GM12878 (cell line): ENCODE measurements at regions not wholly inside any gene's neighbourhood (a gene's known extent, or its start where the extent isn't known, plus 50 kb on each side); places are given as distances from the start of the nearest gene placed in this dataset.

Experiments
- ATAC-seq: fragments of 200-7000 bp; cut with Tn5 transposase; 3 replicates; pipeline ENCODE4 v1.9.1; 2020; ENCODE audit warnings: mild to moderate bottlenecking, moderate library complexity
- BruUV-seq: library from RNA; stranded (reverse); fragments of 400-500 nt; replicated peaks from 2 replicates; lab custom pipeline; 2021; lab: Mats Ljungman, UMichigan
- CTCF ChIA-PET: fragments of 300-600 bp; sonication (Branson Sonifier 250); formaldehyde crosslinking; extraction: SDS; loops from one replicate; lab custom pipeline; 2021; ENCODE audit warnings: inconsistent platforms; lab: Yijun Ruan, JAX
- POLR2A ChIA-PET: fragments of 350-600 bp; formaldehyde crosslinking; extraction: SDS; loops from one replicate; lab custom pipeline; 2021; ENCODE audit warnings: inconsistent platforms; lab: Charles Lee
- RAD21 ChIA-PET: fragments of 300-600 bp; sonication (Branson Sonifier 250); formaldehyde crosslinking; loops from one replicate; lab custom pipeline; 2023; ENCODE audit warnings: antibody characterized with exemption; ENCODE audit not compliant: unreplicated experiment; lab: Charles Lee
- SMC1A ChIA-PET: fragments of 300-600 bp; sonication (Branson Sonifier 250); formaldehyde crosslinking; loops from one replicate; lab custom pipeline; 2023; ENCODE audit not compliant: unreplicated experiment, uncharacterized antibody; lab: Charles Lee
- DNase-seq: peaks from one replicate; pipeline ENCODE4 v3.0.0-alpha.2; 2011; ENCODE audit warnings: low read depth, low spot score
- FAIRE-seq: peaks from 3 replicates; lab custom pipeline; 2011; peaks lifted over from hg19 to GRCh38; lab: Jason Lieb, UNC
- H2AFZ ChIP-seq: 2 replicates; pipeline ENCODE4 v1.6.0; 2011; ENCODE audit warnings: low read depth, low read length, control low read depth; ENCODE audit not compliant: control insufficient read depth
- H3K27ac ChIP-seq: 2 replicates; pipeline ENCODE4 v1.5.1; 2011; ENCODE audit warnings: control low read depth; ENCODE audit not compliant: control insufficient read depth, insufficient read depth
- H3K27me3 ChIP-seq, 2 experiments: replicated peaks in 1 of 2; 2 replicates each; pipeline versions ENCODE4 v1.6.0 to v1.6.1; 2011; ENCODE audit warnings: low read length in 1 of 2; ENCODE audit not compliant: control insufficient read depth in 2 of 2, insufficient read depth in 2 of 2
- H3K36me3 ChIP-seq, 2 experiments: 2 replicates each; pipeline ENCODE4 v1.5.1; 2011; ENCODE audit warnings: low read length in 1 of 2; ENCODE audit not compliant: control insufficient read depth in 2 of 2, insufficient read depth in 2 of 2
- H3K4me1 ChIP-seq: 2 replicates; pipeline ENCODE4 v1.6.1; 2011; ENCODE audit warnings: mild to moderate bottlenecking, low read length, moderate library complexity, mixed read lengths; ENCODE audit not compliant: control insufficient read depth, insufficient read depth
- H3K4me2 ChIP-seq: 2 replicates; pipeline ENCODE4 v1.6.0; 2011; ENCODE audit warnings: control low read depth; ENCODE audit not compliant: control insufficient read depth, insufficient read depth
- H3K4me3 ChIP-seq: fragments of 200-600 bp; sonication (generic); 2 replicates; pipeline ENCODE4 v1.5.1; 2016
- H3K79me2 ChIP-seq: 2 replicates; pipeline ENCODE4 v1.6.0; 2011; ENCODE audit warnings: low read length; ENCODE audit not compliant: control insufficient read depth, insufficient read depth
- H3K9ac ChIP-seq: 2 replicates; pipeline ENCODE4 v1.8.0; 2011; ENCODE audit warnings: low read length, control low read depth, mixed read lengths; ENCODE audit not compliant: control insufficient read depth, insufficient read depth
- H3K9me3 ChIP-seq: replicated peaks from 3 replicates; pipeline ENCODE4 v1.5.1; 2011; ENCODE audit warnings: mild to moderate bottlenecking, low read length; ENCODE audit not compliant: control insufficient read depth, insufficient read depth
- H4K20me1 ChIP-seq: 2 replicates; pipeline ENCODE4 v1.6.0; 2011; ENCODE audit not compliant: control insufficient read depth, insufficient read depth
- CBX3 ChIP-seq: fragments of 200-600 bp; sonication (generic); IDR thresholded peaks from 2 replicates; pipeline ENCODE4 v1.6.1; 2016; ENCODE audit warnings: low read depth, borderline replicate concordance
- CHD2 ChIP-seq: IDR thresholded peaks from 2 replicates; pipeline ENCODE4 v1.6.1; 2011; ENCODE audit warnings: low read depth, low read length, improper control_type of control experiment, borderline replicate concordance
- ETV6 ChIP-seq, 2 experiments: fragments of 450-650 bp in 1 of 2; IDR thresholded peaks in 1 of 2; conservative IDR thresholded peaks in 1 of 2; 2 replicates each; pipeline ENCODE4 v1.6.1; 2014; ENCODE audit warnings: antibody characterized with exemption in 1 of 2, borderline replicate concordance in 1 of 2, low read depth in 1 of 2, mild to moderate bottlenecking in 1 of 2, moderate library complexity in 1 of 2
- EZH2 ChIP-seq: IDR thresholded peaks from 2 replicates; pipeline ENCODE4 v1.6.1; 2012; ENCODE audit warnings: low read depth, mild to moderate bottlenecking, control low read depth, inconsistent platforms, low read length, borderline replicate concordance; ENCODE audit not compliant: control insufficient read depth
- GATAD2B ChIP-seq: fragments of 450-650 bp; conservative IDR thresholded peaks from 2 replicates; pipeline ENCODE4 v1.6.1; 2017; ENCODE audit warnings: low read depth, mild to moderate bottlenecking, moderate library complexity
- HCFC1 ChIP-seq: fragments of 150-350 bp; IDR thresholded peaks from 2 replicates; pipeline ENCODE4 v1.6.1; 2014; ENCODE audit warnings: low read length
- HDAC2 ChIP-seq: fragments of 200-600 bp; sonication (generic); IDR thresholded peaks from 2 replicates; pipeline ENCODE4 v1.6.1; 2017
- JUND ChIP-seq: IDR thresholded peaks from 2 replicates; pipeline ENCODE4 v1.6.1; 2012; ENCODE audit warnings: low read depth, mild to moderate bottlenecking, low read length, improper control_type of control experiment, moderate library complexity
- KLF5 ChIP-seq: fragments of 450-650 bp; IDR thresholded peaks from 2 replicates; pipeline ENCODE4 v1.6.1; 2014; ENCODE audit warnings: mild to moderate bottlenecking; ENCODE audit not compliant: partially characterized antibody
- NFYB ChIP-seq: IDR thresholded peaks from 2 replicates; pipeline ENCODE4 v1.6.1; 2011; ENCODE audit warnings: low read depth, mild to moderate bottlenecking, low read length, improper control_type of control experiment, moderate library complexity; ENCODE audit not compliant: insufficient read depth
- NRF1 ChIP-seq: conservative IDR thresholded peaks from 2 replicates; pipeline ENCODE4 v1.6.1; 2011; ENCODE audit warnings: mild to moderate bottlenecking, low read depth, low read length, improper control_type of control experiment
- POLR2AphosphoS2 ChIP-seq: IDR thresholded peaks from 2 replicates; pipeline ENCODE4 v1.6.1; 2011; ENCODE audit warnings: low read depth, mild to moderate bottlenecking, low read length, improper control_type of control experiment, moderate library complexity
- POLR2AphosphoS5 ChIP-seq: IDR thresholded peaks from 2 replicates; pipeline ENCODE4 v1.6.1; 2011; ENCODE audit warnings: mild to moderate bottlenecking, low read length, inconsistent platforms
- RAD51 ChIP-seq: fragments of 450-650 bp; IDR thresholded peaks from 2 replicates; pipeline ENCODE4 v1.6.1; 2016; ENCODE audit warnings: moderate library complexity, mild to moderate bottlenecking, inconsistent platforms
- RELA ChIP-seq: fragments of 450-650 bp; IDR thresholded peaks from 2 replicates; pipeline ENCODE4 v1.8.0; 2014; ENCODE audit warnings: borderline replicate concordance; ENCODE audit not compliant: partially characterized antibody
- RFX5 ChIP-seq: IDR thresholded peaks from 2 replicates; pipeline ENCODE4 v1.6.1; 2011; ENCODE audit warnings: low read depth, low read length, improper control_type of control experiment
- RUNX3 ChIP-seq: IDR thresholded peaks from 2 replicates; pipeline ENCODE4 v1.6.1; 2012; ENCODE audit warnings: low read length, inconsistent platforms
- TAF1 ChIP-seq: IDR thresholded peaks from 2 replicates; pipeline ENCODE4 v1.6.1; 2011; ENCODE audit warnings: mild to moderate bottlenecking, low read depth, low read length, borderline replicate concordance
- in situ Hi-C: fragments of 300-500 bp; cut with MboI; formaldehyde crosslinking; loops from 9 replicates; pipeline ENCODE4 v1.14.3; 2018; ENCODE audit warnings: mixed read lengths
- intact Hi-C: fragments of 100-400 bp; cut with micrococcal nuclease; formaldehyde crosslinking; loops from one replicate; pipeline ENCODE4 v1.14.2; 2022; ENCODE audit not compliant: unreplicated experiment
- TF ChIP-seq, protein P1 (sequence below): fragments of 450-650 bp; IDR thresholded peaks from 2 replicates; pipeline ENCODE4 v1.6.1; 2017; ENCODE audit warnings: low read depth, mild to moderate bottlenecking, moderate library complexity

DNA sequence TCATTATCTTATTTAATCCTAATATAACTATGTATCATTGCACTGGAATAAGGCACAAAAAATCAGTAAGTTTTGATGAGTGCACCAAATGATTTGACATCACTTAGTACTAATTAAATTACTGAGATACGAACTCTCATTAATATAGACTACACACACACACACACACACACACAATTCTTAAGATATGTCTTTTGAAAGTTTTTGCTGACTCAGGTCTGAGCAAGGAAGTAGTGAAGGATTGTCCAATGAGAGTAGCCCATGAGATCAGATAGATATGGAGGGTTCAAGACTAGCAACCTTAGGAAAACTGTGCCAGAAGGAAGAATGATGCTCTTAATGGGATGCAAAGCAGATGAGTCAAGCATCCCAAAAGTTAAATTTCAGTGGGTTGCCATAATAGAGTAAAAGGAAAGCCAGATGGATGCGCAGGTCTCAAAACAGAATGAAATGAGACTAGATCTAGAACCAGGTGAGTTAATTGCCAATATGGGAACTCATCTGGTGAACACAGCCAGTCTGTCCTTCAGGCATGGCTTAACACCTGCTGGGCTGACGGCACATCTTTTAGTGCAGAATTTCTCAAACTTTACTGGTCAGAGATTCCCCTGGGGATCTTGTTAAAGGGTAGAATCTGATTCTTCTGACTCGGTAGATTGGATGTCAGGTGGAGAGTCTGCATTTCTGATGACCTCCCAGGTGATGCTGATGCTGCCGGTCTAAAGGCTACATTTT lies 197.0 kb upstream of the NR4A3 start (continued):
- TF ChIP-seq CHD2 = no peak
- no peak for TF ChIP-seq POLR2AphosphoS5
- no peak for TF ChIP-seq CBX3
- TF ChIP-seq RUNX3 = no peak
- no peak for TF ChIP-seq POLR2AphosphoS2
- TF ChIP-seq JUND = no peak
- TF ChIP-seq, protein P1, sequence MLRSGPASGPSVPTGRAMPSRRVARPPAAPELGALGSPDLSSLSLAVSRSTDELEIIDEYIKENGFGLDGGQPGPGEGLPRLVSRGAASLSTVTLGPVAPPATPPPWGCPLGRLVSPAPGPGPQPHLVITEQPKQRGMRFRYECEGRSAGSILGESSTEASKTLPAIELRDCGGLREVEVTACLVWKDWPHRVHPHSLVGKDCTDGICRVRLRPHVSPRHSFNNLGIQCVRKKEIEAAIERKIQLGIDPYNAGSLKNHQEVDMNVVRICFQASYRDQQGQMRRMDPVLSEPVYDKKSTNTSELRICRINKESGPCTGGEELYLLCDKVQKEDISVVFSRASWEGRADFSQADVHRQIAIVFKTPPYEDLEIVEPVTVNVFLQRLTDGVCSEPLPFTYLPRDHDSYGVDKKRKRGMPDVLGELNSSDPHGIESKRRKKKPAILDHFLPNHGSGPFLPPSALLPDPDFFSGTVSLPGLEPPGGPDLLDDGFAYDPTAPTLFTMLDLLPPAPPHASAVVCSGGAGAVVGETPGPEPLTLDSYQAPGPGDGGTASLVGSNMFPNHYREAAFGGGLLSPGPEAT = no peak
- TF ChIP-seq NFYB = no peak
- TF ChIP-seq NRF1 = no peak

DNA sequence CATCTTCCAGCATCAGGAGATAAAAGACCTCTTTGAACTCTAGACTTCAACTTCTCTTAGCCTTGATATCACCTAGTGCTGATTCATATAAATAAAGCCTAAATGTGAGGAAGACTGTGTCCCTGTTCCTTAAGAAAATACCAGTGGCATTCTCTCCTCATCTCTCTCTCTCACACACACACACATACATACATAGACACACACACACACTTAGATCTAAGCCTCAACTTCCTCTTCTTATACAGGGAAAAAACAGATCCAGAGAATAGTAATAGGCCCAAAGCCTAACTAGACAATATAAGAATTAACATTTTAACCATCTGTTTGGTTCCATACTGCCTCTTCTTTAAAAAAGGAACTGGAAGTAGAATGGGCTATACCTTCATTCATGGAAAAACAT lies 195.3 kb upstream of the NR4A3 start:
- intact Hi-C loops = no loop called here
- ChIA-PET CTCF (no interaction called here), RAD21 (no interaction called here)
- FAIRE-seq (no peak), ATAC-seq (no peak)
- no TSS peak for BruUV-seq
- in situ Hi-C loops = no loop called here
- H3K27ac ChIP-seq = no peak overlapping the region
- TF ChIP-seq TAF1 (no peak), RFX5 (no peak), HCFC1 (no peak), EZH2 (no peak), KLF5 (no peak), RELA (no peak), POLR2AphosphoS5 (no peak), HDAC2 (no peak), GATAD2B (no peak), RAD51 (no peak), ETV6 (conservative IDR thresholded peaks at IDR 0.05 in 1 of 2, IDR thresholded peaks at IDR 0.05 in 1 of 2; ENCODE audit: borderline replicate concordance in 1 of 2, low read depth in 1 of 2) (no peak)
- TF ChIP-seq, all 136 proteins: peak for 0
- Histone ChIP-seq H3K36me3 (no peaks in the 10 kb centered on the region), H4K20me1 (no peaks in the 10 kb centered on the region), H3K79me2 (no peaks in the 10 kb centered on the region), H3K4me3 (no peak overlapping the region), H3K9ac (no peak overlapping the region), H3K4me1 (no peaks in the 10 kb centered on the region), H3K27me3 (no peaks in the 10 kb centered on the region), H3K4me2 (no peak overlapping the region), H2AFZ (no peak overlapping the region), H3K9me3 (no peaks in the 10 kb centered on the region)
- DNase-seq = no peak
- SMC1A ChIA-PET = interaction anchor here (1.9 kb wide), 1 partner anchor 32 kb away, joined by 8 read pairs; no protein-coding TSS in a partner anchor
- POLR2A ChIA-PET = no interaction called here
